HG03469 (cell line): ENCODE measurements at regions not wholly inside any gene's neighbourhood (a gene's known extent, or its start where the extent isn't known, plus 50 kb on each side); places are given as distances from the start of the nearest gene placed in this dataset.
A peak's percentile ranks its signal among the peaks of the same experiment; 100 is the strongest.

Experiments used
- ATAC-seq: cut with Tn5 transposase; IDR thresholded peaks from one replicate; pipeline ENCODE4 v1.9.1; 2021; ENCODE audit warnings: mild to moderate bottlenecking, moderate library complexity, moderate number of reproducible peaks; ENCODE audit not compliant: unreplicated experiment

DNA sequence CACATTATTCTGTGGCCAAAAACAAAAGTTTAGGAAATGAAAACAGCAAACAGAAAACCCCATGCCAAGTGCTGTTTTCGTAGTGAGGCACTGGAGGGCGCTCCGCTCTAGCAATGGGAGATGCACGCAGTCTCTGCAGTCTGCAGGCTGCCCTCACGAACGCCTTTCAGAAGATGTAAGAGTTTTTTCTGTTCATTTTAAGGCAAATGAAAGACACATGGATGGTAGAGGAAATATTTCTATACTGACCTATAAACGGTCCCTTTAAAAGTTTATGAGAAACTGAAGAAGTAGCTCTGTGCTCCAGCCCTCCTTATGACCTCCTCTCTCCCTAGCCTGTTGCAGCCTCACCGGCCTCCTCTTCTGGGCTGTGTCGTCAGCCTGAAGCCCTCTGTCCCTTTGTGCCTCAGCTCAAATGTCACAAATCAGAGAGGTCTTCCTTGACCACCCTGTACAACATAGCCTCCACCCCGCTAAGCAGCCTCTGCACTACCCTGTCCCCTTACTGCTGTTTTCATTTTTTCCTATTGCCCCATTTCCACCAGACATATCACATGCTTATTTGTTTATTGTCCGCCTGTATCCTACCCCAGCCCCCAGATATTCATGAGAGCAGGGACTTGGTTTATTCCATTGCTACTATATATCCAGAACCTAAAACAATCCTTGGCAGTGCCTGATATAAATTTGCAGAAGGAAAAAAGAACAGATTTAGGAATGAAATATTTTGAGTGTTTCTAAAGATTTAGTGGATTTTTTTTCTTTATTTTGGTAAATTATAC lies 116.4 kb downstream of the TM9SF2 start:
- ATAC-seq = peak; percentile 51

DNA sequence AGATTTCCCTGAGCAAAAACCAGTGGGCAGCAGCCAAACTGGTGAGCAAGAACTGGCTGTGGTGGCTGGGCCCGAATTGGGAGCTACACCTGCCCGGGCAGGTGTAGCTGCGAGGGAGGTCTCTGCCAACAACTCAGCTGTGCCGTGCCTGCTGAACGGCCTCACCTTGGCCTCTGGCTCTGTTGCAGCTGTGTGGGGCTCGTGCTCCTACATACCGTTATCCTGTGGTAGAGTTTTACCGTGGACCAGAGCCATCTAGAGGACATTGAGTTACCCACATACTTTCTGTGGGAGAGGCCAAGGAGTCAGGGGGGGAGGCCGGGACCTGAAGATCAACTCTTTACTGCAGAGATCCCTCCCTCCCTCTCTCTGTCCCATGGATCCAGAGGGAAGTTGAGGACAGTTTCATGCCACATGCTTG lies 113.2 kb downstream of the TM9SF2 start:
- ATAC-seq = no peak
